ENCODE measurements at regions not wholly inside any gene's neighbourhood (a gene's known extent, or its start where the extent isn't known, plus 50 kb on each side); places are given as distances from the start of the nearest gene placed in this dataset.

- no peak for DNase-seq
Measured at GRCh38 chr2:220127876-220128275, 500.4 kb downstream of the SLC4A3 start.

- DNase-seq, result no peak
Measured at GRCh38 chr2:220129391-220129790, 502.0 kb downstream of the SLC4A3 start.

DNA sequence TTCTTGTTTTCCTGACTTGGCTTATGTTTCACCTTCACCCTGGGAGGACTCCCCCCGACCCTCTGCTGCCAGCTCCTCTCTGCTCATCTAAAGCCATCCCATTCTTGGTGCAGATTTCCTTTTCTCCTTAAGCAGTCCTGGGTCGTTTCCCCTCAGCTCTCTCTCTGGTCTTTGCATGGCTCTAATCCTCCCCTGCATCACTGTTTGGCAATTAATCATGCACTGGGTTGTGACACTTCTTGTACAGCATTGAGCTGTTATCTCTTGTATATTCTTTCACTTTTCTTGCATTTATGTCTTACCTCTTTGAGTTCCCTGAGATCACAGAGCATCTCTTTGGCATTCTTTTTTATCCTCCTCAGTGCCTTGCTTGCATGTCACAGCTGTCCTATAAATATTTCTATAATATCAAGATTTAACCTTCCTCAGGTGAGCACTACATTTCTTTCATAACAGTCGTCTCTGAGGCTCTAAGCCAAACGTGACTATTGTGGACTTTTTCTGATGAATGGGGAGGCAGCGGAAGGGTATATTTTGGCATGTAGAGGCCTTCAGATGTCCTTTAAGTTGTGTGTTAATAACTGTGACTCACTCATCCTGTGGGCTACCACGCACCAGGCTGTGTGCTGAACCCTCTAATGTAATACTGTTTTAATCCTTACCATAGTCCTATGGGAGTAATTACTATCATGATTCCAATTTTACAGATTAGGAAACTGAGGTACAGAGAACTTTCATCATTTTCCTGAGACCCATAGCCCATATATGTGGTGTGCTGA lies 507.5 kb downstream of the SLC4A3 start:
- DNase-seq, result no peak

DNA sequence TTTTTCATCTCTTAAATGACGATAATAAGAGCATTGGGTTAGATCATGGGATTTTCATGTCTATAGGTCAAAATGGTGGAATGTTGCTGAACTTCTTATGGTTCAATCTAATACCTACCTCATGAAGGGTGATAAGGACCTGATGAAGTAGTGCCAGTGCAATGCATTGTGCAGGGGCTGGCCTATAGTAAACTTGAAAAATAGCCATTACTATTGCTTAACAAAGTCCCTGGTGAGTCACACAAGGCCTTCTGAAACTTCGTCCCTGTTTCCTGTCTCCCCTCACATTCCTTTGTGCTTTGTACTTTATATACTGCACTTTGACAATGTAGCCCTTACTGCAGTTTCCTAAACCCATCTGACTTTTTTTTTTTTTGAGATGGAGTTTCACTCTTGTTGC lies 515.9 kb downstream of the SLC4A3 start:
- DNase-seq, result no peak

DNA sequence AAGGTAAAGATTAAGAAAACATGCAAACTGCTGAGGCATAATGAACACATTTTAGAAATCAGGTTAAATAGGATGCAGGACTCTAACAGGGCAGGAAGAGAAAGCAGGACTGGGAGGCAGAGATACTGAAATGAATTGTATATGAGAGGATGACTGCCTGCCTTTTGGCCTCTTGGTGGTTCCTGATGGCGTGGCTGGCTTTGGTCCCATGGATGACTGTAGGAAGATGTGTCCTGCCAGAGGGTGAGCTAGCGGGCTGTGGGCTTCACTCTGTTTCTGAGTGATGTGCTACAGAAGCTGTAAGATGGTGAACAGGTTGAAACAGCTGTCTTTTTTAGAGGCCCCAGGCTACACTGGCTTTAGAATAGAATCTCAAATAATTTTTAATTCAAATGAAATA lies 517.0 kb downstream of the SLC4A3 start:
- no peak for DNase-seq

DNA sequence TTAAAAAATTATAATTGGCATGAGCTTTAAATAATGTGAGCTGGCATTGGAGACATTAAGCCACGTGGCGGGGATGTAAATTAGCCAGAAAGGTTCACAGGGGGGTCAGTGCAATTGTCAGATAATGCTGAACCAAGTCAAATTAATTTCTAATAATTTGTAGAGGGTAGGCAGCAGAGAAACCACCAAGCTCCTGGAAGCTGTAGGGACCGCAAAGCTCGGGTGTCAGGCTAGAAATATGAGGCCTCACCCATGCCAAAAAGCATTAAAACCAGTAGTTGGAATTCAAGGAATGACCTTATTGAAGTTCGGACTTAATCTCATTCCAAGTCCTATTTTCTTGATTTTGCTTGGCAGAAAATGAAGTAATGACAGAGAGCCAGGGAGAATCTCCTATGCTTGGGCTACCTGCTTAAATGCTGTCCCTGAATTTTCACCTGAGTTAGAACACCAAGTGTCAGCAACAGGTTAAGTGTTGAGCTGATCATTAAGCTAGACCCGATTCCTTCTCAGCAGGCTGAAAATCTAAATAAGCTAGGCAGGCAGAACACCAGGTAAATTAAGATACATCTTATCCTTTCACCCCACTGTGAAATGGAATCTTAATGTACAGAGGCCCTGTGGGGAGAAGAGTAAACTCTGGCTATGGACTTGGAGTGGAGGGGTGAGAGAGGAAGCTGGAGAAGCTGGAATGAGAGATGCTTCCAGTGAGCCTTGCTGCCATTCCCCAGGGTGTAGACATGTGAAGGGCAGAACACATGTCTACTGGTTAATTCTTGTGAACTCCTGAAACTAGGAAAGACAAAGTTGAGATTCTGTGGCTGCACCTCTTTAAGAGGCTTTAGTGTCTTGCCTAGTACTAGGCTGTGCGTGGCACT lies 520.0 kb downstream of the SLC4A3 start:
- DNase-seq, result no peak

- no peak for DNase-seq
Measured at GRCh38 chr2:220148471-220149248, 521.2 kb downstream of the SLC4A3 start.

GRCh38 chr2:220151341-220151740 lies 523.9 kb downstream of the SLC4A3 start:
- DNase-seq, result no peak

DNA sequence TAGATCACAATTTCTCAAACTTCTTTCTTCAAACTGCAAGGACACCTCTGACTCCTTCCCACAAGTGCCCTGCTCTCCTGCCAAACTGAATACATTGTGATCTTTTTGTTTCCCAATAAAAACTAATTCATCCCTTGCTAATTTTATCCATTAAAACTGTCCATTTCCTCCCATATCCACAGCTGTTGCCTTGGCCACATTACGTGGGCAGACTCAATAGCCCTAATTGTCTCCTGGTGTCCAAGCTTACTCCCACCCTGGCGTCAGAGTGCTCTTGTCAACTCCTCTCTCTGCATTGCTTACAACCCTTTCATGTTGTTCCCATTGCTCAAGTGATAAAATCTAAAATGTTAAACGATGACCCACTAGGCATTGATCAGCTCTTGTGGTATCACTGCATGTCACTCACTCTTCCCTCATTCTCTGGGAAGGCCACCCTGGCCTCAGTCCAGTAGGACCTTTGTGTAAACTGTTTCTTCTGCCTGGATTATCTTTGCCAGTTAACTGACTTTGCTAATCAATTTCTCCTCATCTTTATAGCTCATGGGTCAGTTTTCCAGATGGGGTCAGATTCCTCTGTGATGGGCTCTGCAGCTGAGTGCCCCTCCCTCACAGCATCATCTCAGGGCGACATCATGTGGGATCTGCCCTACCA lies 525.0 kb downstream of the SLC4A3 start:
- no peak for DNase-seq

DNA sequence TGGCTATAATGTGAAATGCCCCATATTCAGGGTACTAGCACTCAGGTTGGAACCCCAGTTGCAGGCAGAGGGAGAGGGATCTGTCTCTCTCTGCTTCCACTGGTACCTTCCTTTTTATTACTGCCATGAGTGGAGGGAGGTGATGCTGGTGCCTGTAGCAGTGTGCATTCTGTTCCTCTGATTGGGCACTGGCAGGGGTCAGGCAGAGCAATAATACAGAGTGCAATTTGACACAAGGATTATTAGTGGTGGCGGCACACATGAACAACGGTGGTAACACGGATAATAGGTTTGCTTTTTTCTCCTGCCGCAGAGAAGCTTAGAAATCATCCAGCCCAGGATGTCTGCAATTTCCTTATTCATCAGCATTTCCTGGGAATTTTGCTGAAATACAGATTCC lies 525.7 kb downstream of the SLC4A3 start:
- no peak for DNase-seq

DNA sequence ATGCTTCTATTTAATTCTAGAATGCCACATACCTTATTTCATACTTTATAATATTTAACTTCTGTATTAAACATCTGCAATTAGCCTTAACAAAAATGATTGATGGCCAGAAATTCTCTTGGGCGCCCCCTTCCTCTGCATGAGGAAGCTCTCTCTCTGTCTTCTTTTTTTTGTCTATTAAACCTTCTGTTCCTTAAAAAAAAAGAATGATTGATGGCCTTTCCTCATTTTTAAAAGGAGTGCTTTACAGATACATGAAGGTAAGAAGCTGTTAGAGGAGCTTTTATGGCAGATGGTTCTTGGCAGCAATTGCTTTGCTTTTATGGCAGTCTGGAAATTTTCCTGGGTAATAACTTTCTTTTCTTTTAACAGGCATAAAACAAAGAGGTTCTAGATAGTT lies 526.9 kb downstream of the SLC4A3 start:
- peak in 1 of 3 experiments; percentile 2 for DNase-seq

DNA sequence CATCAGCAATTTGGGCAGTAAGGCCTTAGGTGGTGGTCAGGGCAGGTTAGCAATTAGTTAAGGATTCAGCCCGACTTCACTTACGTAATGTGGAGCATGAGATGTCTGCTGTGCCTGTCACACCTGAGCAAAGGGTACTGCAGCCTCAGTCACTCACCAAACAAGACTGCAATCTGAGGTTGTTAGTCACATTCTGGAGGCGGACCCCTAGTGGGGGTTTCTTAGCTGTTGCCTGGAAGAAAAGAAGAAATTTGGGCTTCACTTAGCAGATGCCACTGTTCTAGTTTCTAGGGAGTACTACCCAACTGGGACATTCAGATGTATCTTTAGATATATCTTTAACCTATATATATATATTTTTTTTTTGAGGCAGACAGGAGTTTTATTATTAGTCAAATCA lies 529.9 kb downstream of the SLC4A3 start:
- DNase-seq, result no peak

GRCh38 chr2:220159738-220160137 lies 532.3 kb downstream of the SLC4A3 start:
- DNase-seq, result no peak

DNA sequence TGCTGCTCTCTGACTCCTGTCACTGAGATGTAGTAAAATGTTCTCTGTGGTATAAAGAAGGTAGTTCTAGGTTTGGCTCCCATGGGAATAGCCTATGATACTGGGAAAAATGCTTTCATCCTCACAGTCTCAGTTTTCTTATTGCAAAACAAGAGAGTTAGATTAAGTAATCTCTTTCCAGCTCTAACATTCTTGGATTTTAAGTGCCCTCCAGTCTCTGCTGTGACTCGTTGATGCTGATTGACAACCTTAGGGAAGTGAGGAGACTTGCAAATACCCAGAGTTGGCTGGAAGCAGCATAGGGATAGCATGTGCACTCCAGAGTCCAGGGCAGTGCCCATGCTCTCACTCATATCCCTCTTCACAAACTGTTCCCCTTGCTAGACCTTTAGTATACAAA lies 534.9 kb downstream of the SLC4A3 start:
- DNase-seq, result no peak

GRCh38 chr2:220163486-220163885 lies 536.1 kb downstream of the SLC4A3 start:
- no peak for DNase-seq

DNA sequence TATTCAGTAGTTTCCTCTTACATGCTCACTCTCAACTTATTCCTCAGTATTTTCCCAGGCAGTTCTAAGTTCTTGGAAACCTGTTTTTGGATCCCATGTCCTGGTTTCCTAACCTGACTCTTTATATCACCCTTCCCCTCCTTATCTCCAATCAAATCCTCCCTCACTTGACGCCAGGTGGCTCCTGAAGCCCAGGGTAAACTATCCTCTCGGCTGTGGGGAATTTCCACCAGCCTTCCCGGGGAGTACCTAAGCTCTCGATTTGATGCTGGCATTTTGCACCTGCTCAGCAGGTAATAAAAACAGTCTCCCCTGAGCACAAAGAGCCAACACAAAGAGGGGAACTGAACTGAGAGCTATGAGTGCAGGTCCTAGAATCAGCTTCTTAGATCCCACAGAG lies 538.0 kb downstream of the SLC4A3 start:
- peak; percentile 74 to 90 (median 78) for DNase-seq

DNA sequence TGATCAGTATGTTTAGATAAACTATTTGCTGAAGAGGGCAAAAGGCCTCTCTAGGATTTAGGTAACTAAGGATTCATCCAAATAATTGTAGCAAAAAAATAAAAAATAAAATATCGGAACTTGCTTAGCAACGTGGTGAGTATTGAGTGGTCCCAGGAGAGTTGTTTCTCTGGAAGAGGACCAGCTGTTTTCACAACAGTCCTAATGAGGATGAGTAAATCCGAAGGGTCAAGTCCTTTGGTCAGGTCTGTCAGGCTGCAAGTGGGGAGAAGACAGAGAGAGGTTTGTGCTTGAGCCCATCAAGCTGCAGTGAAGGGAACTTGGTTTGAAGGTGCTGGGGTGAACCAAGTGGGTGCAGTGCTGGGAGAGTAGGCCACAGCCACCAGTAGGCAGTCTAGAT lies 539.2 kb downstream of the SLC4A3 start:
- DNase-seq, result no peak

DNA sequence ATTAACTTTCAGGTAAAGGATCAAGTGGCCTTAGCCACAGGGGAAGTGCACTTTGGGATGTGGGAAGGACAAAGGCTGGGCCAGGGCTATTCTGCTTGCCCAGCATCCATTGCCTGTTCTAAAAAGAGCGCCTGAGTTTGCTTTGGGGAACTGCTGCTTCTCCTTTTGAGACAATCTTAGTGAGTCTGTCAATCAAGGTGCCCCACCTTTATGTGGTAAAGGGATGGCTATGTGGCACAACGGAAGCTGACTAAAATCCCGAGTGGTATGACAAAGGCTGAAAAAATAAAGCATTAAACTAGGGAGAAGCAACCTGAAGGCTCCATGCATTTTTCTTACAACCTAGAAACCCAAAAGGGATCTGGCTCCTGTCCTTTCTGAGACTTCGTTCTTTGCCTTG lies 540.5 kb downstream of the SLC4A3 start:
- no peak for DNase-seq

DNA sequence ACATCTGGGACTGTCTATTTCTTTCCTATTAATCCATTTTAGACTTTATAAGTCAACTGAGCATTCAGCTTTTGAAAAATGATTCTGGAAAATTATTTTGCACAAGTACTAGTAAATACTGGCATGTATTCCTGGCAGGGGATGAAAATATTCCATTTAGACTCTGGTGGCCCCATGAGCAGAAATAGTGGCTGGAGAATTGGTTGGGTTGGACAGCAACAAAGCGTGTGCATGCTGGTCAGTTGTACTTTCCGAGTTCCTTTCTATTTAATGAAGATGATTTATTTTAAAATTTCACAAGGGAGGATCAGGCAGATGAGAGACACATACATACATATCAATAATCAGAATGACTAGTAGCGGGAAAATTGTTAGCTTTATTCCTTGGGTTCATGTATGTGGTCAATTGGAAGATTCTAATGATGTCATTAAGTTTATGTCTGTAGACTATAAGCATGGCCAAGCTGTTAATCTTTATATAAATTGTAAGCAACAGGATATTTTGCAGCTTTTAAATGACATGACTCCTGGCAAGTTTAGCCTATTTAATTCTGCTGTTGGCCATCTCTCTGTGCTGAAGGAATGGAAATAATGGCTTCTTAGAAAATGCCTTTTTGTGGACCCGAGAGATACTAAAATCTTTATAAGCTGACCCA lies 541.6 kb downstream of the SLC4A3 start:
- DNase-seq, result no peak

DNA sequence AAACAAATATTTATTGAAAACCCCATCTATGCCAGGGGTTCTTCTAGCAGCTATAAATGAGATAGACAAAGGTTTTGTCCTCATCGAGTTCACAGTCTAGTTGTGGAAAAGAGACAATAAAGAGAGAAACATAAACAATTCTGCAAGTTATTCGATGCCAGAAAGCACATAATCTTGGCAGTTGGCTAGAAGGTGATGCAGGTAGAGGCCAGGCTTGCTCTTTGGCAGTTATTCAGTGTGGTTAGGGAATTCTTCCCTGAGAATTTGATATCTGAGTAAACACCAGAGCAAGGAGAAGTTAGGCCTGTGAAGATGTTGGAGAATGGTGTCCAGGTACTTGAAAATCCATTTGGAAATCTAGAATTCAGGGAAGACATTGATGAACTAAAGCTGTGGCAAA lies 547.4 kb downstream of the SLC4A3 start:
- no peak for DNase-seq

DNA sequence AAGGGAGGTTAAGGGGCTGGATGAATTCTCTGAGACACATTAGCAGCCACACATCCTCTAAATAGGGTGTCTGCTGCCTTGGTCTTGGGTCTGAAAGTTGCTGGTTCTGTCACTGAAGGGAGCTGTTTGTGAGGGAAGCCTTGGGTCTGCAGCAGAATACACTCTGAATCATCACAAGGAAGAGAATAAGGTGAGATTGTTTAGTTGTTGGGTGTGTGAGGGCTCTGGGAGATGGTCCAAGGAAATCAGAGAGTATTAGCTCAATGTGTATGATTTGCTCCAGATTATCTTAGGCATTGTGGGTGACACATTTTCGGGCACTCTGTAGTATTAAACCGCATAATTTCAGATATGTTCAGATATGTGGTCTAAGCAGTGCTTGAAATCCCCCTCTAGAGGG lies 548.5 kb downstream of the SLC4A3 start:
- DNase-seq, result no peak

DNA sequence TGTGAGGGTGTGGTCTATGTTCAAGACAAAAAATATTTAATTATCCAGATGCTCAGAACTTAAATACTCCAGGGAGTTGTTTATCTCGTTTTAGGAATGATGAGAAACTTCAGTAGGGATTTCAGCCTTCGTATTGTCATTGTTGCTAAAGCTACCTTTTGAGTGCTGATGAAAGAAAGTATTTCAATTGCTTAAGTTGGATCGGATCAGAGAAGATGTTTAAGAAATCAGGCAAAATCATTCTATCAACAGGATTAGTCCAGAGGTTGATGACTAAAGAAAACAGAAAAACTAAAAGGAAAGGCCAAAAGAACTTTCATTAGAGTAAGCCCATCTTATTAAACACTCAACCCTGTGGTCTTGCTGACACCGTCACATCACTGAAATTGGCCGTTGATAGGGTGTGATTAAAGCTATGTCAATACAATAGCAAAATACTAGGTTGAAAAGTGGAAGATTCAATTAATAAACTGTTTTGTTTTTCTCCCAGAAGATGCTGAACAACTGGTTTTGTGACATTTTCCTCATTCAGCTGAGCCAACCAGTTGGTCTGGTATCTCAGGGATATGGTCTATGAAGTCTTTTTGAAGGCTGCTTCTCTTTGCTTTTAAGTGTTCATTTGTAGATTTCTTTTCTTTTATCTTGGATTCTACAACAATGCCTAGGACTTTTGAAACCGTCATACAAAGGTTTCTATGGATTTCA lies 551.7 kb downstream of the SLC4A3 start:
- peak in 1 of 3 experiments; percentile 26 for DNase-seq

All from NCI-H1417 (cell line).